ENCODE measurements at regions not wholly inside any gene's neighbourhood (a gene's known extent, or its start where the extent isn't known, plus 50 kb on each side); places are given as distances from the start of the nearest gene placed in this dataset.

GRCh38 chr6:165025040-165025439, 284.4 kb downstream of the C6orf118 start:
- no peak for TF ChIP-seq OSR1 (CRISPR knock-in tag; IDR thresholded peaks at IDR 0.05)
- no peak for TF ChIP-seq PPARA (CRISPR knock-in tag; IDR thresholded peaks at IDR 0.05; ENCODE audit: borderline replicate concordance)
- no peak for TF ChIP-seq CSDC2 (CRISPR knock-in tag; IDR thresholded peaks at IDR 0.05)
- no peak for TF ChIP-seq TOX (CRISPR knock-in tag; IDR thresholded peaks at IDR 0.05; ENCODE audit: borderline replicate concordance)
- no peak for TF ChIP-seq GLIS3 (CRISPR knock-in tag; IDR thresholded peaks at IDR 0.05)
- no peak for TF ChIP-seq CREB5 (CRISPR knock-in tag; IDR thresholded peaks at IDR 0.05; ENCODE audit: low read depth)
- no peak for TF ChIP-seq TSHZ2 (CRISPR knock-in tag; IDR thresholded peaks at IDR 0.05)
- no peak for TF ChIP-seq ZFP30 (CRISPR knock-in tag; IDR thresholded peaks at IDR 0.05)
- no peak for TF ChIP-seq SNAI2 (CRISPR knock-in tag; IDR thresholded peaks at IDR 0.05)
- TF ChIP-seq ZNF8 (CRISPR knock-in tag; IDR thresholded peaks at IDR 0.05), result no peak
- TF ChIP-seq BACH2 (CRISPR knock-in tag; IDR thresholded peaks at IDR 0.05; ENCODE audit: borderline replicate concordance), result no peak
- no peak for TF ChIP-seq ZNF70 (CRISPR knock-in tag; IDR thresholded peaks at IDR 0.05)
- TF ChIP-seq POU6F1 (CRISPR knock-in tag; IDR thresholded peaks at IDR 0.05; ENCODE audit: borderline replicate concordance, low read depth), result no peak
- TF ChIP-seq ESRRG (CRISPR knock-in tag; IDR thresholded peaks at IDR 0.05), result no peak
- no peak for TF ChIP-seq TCF4 (CRISPR knock-in tag; IDR thresholded peaks at IDR 0.05; ENCODE audit: borderline replicate concordance)
- no peak for TF ChIP-seq CSRNP3 (CRISPR knock-in tag; IDR thresholded peaks at IDR 0.05)
- no peak for TF ChIP-seq ZFP3 (CRISPR knock-in tag; IDR thresholded peaks at IDR 0.05)
- no peak for TF ChIP-seq ISL1 (CRISPR knock-in tag; IDR thresholded peaks at IDR 0.05)
- ATAC-seq, result no peak

GRCh38 chr6:165019681-165020080, 289.7 kb downstream of the C6orf118 start:
- TF ChIP-seq PPARA (CRISPR knock-in tag; IDR thresholded peaks at IDR 0.05; ENCODE audit: borderline replicate concordance) (no peak), ZFP3 (CRISPR knock-in tag; IDR thresholded peaks at IDR 0.05) (no peak), ZNF565 (CRISPR knock-in tag; conservative IDR thresholded peaks at IDR 0.05; ENCODE audit: low read depth) (no peak), PATZ1 (CRISPR knock-in tag; IDR thresholded peaks at IDR 0.05; ENCODE audit: borderline replicate concordance) (no peak), ARNTL (CRISPR knock-in tag; IDR thresholded peaks at IDR 0.05; ENCODE audit: borderline replicate concordance, low read depth) (no peak), TOX (CRISPR knock-in tag; IDR thresholded peaks at IDR 0.05; ENCODE audit: borderline replicate concordance) (no peak), ZFP30 (CRISPR knock-in tag; IDR thresholded peaks at IDR 0.05) (no peak), CSRNP3 (CRISPR knock-in tag; IDR thresholded peaks at IDR 0.05) (no peak), ZNF70 (CRISPR knock-in tag; IDR thresholded peaks at IDR 0.05) (no peak), SNAI2 (CRISPR knock-in tag; IDR thresholded peaks at IDR 0.05) (no peak), CSDC2 (CRISPR knock-in tag; IDR thresholded peaks at IDR 0.05) (no peak), RARB (CRISPR knock-in tag; IDR thresholded peaks at IDR 0.05) (no peak), ISL1 (CRISPR knock-in tag; IDR thresholded peaks at IDR 0.05) (no peak), TCF4 (CRISPR knock-in tag; IDR thresholded peaks at IDR 0.05; ENCODE audit: borderline replicate concordance) (no peak), BACH2 (CRISPR knock-in tag; IDR thresholded peaks at IDR 0.05; ENCODE audit: borderline replicate concordance) (no peak)
- no peak for ATAC-seq

Measured in SK-N-SH treated with all-trans-retinoic acid at 6 μM for 48 hours (cell line).